Thyroid gland (tissue), 4 donors: ENCODE measurements at regions not wholly inside any gene's neighbourhood (a gene's known extent, or its start where the extent isn't known, plus 50 kb on each side); places are given as distances from the start of the nearest gene placed in this dataset.

ENCODE experiments used
- POLR2A ChIP-seq, 2 donors: fragments of 450-650 bp; IDR thresholded peaks; one replicate each; pipeline ENCODE4 v1.6.1; 2017; ENCODE audit warnings: antibody characterized with exemption in 2 of 2, mild to moderate bottlenecking in 2 of 2, moderate library complexity in 1 of 2
- TF ChIP-seq, protein P1 (sequence below), 6 experiments: fragments of 200-600 bp in 3 of 6; fragments of 450-650 bp in 3 of 6; sonication (generic) in 3 of 6; IDR thresholded peaks; one replicate each; pipeline ENCODE4 v1.5.1; 2016 to 2019; ENCODE audit warnings: antibody characterized with exemption in 6 of 6, mild to moderate bottlenecking in 2 of 6, inconsistent platforms in 1 of 6, moderate library complexity in 1 of 6

DNA sequence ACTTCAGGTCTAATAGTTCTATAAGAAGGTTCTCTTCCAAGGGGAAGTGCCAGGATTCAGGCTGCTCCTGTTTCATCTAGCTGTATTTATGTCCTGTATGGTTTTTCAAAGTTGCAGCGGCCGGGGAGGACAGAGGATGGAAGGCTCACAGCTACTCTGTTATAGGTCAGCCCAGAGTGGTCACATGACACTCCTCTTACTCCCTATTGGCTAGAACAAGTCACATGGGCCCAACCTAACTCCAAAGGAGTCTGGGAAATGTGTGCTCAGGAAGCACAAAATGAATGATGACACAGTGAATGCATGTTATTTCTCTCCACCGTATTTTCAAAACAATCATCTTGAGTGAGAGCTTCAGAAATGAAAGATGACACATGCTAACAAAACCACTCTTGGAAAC lies 645.1 kb upstream of the RBFOX1 start:
- TF ChIP-seq, protein P1, sequence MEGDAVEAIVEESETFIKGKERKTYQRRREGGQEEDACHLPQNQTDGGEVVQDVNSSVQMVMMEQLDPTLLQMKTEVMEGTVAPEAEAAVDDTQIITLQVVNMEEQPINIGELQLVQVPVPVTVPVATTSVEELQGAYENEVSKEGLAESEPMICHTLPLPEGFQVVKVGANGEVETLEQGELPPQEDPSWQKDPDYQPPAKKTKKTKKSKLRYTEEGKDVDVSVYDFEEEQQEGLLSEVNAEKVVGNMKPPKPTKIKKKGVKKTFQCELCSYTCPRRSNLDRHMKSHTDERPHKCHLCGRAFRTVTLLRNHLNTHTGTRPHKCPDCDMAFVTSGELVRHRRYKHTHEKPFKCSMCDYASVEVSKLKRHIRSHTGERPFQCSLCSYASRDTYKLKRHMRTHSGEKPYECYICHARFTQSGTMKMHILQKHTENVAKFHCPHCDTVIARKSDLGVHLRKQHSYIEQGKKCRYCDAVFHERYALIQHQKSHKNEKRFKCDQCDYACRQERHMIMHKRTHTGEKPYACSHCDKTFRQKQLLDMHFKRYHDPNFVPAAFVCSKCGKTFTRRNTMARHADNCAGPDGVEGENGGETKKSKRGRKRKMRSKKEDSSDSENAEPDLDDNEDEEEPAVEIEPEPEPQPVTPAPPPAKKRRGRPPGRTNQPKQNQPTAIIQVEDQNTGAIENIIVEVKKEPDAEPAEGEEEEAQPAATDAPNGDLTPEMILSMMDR (IDR thresholded peaks at IDR 0.05) = no peak
- TF ChIP-seq POLR2A (IDR thresholded peaks at IDR 0.05) = no peak
